Astrocyte (in vitro differentiated cells and primary cell): ENCODE measurements at regions not wholly inside any gene's neighbourhood (a gene's known extent, or its start where the extent isn't known, plus 50 kb on each side); places are given as distances from the start of the nearest gene placed in this dataset.

Source experiments
- EZH2 ChIP-seq: IDR thresholded peaks from 2 replicates; pipeline ENCODE4 v1.6.1; 2012; ENCODE audit warnings: mild to moderate bottlenecking, low read length, inconsistent platforms; ENCODE audit not compliant: insufficient read depth
- TF ChIP-seq, protein P1 (sequence below): IDR thresholded peaks from 2 replicates; pipeline ENCODE4 v1.5.1; 2011; ENCODE audit warnings: low read depth, mild to moderate bottlenecking, inconsistent platforms, low read length, moderate library complexity; ENCODE audit not compliant: insufficient read depth

DNA sequence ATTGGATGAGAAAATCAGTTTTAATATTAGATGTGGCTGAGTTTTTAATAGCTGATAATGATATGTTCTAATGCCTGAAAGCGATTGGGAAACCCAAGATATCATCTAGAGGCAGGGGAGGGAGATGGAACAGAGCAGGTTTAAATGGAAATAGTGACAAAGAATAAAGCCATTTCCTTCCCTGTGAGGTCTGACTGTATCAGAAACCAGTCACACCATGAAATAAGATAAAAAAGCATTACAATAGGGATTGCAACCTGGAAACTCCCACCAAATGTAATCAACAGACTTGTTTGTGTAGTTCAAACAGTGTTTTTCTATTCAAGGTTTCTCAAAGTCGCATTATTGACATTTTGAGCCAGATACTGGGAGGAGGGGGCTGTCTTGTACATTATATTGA, 110.1 kb upstream of the SMIM23 start:
- TF ChIP-seq EZH2: no peak
- TF ChIP-seq, protein P1, sequence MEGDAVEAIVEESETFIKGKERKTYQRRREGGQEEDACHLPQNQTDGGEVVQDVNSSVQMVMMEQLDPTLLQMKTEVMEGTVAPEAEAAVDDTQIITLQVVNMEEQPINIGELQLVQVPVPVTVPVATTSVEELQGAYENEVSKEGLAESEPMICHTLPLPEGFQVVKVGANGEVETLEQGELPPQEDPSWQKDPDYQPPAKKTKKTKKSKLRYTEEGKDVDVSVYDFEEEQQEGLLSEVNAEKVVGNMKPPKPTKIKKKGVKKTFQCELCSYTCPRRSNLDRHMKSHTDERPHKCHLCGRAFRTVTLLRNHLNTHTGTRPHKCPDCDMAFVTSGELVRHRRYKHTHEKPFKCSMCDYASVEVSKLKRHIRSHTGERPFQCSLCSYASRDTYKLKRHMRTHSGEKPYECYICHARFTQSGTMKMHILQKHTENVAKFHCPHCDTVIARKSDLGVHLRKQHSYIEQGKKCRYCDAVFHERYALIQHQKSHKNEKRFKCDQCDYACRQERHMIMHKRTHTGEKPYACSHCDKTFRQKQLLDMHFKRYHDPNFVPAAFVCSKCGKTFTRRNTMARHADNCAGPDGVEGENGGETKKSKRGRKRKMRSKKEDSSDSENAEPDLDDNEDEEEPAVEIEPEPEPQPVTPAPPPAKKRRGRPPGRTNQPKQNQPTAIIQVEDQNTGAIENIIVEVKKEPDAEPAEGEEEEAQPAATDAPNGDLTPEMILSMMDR: no peak
